HepG2 (cell line): ENCODE measurements at regions not wholly inside any gene's neighbourhood (a gene's known extent, or its start where the extent isn't known, plus 50 kb on each side); places are given as distances from the start of the nearest gene placed in this dataset.

Experiments used
- ATAC-seq: fragments of 200-7000 bp; cut with Tn5 transposase; 3 replicates; pipeline ENCODE4 v1.9.1; 2020; ENCODE audit warnings: mild to moderate bottlenecking, moderate library complexity
- BruUV-seq: library from RNA; stranded (reverse); fragments of 400-500 nt; replicated peaks from 2 replicates; lab custom pipeline; 2021; lab: Mats Ljungman, UMichigan
- CTCF ChIA-PET: fragments of 300-600 bp; formaldehyde crosslinking; extraction: SDS; loops from one replicate; lab custom pipeline; 2021; ENCODE audit warnings: low total read pairs, inconsistent platforms, low intra/inter-chr PET ratio; lab: Yijun Ruan, JAX
- POLR2A ChIA-PET: fragments of 350-600 bp; sonication (Branson Sonifier 250); formaldehyde crosslinking; loops from one replicate; lab custom pipeline; 2020; ENCODE audit warnings: antibody characterized with exemption, inconsistent platforms; lab: Yijun Ruan, JAX
- DNase-seq: peaks from one replicate; pipeline ENCODE4 v3.0.0-alpha.2; 2015; ENCODE audit warnings: low spot score
- FAIRE-seq: peaks from 3 replicates; lab custom pipeline; 2011; peaks lifted over from hg19 to GRCh38; lab: Jason Lieb, UNC
- H2AFZ ChIP-seq: one replicate; pipeline ENCODE4 v1.6.1; 2011; ENCODE audit warnings: low read length, inconsistent platforms
- H3K27ac ChIP-seq: fragments of 300-600 bp; 3 replicates; pipeline ENCODE4 v1.8.0; 2011; ENCODE audit warnings: mixed run types, mild to moderate bottlenecking, mixed read lengths, low read length, inconsistent platforms; ENCODE audit not compliant: insufficient read depth; ENCODE audit errors: extremely low read length
- H3K27me3 ChIP-seq, 2 experiments: fragments of 200-600 bp in 1 of 2; 2 replicates in 1 of 2; 3 replicates in 1 of 2; pipeline versions ENCODE4 v1.6.0 to v1.8.0; 2011; ENCODE audit warnings: low read length in 2 of 2, mild to moderate bottlenecking in 2 of 2, moderate library complexity in 2 of 2, inconsistent platforms in 1 of 2; ENCODE audit not compliant: insufficient read depth in 2 of 2, control insufficient read depth in 1 of 2
- H3K36me3 ChIP-seq, 2 experiments: fragments of 200-600 bp in 1 of 2; replicated peaks in 1 of 2; 2 replicates in 1 of 2; 3 replicates in 1 of 2; pipeline versions ENCODE4 v1.5.1 to v1.8.0; 2011; ENCODE audit warnings: low read length in 2 of 2, inconsistent platforms in 1 of 2; ENCODE audit not compliant: insufficient read depth in 2 of 2, control insufficient read depth in 1 of 2
- H3K4me1 ChIP-seq: 2 replicates; pipeline ENCODE4 v1.5.1; 2012; ENCODE audit warnings: low read length, inconsistent platforms; ENCODE audit not compliant: insufficient read depth
- H3K4me2 ChIP-seq: 2 replicates; pipeline ENCODE4 v1.6.0; 2011; ENCODE audit warnings: low read depth, low read length, inconsistent platforms
- H3K4me3 ChIP-seq, 3 experiments: fragments of 200-600 bp in 1 of 3; sonication (generic), shearing (Covaris generic) in 1 of 3; replicated peaks in 1 of 3; 2 replicates each; pipeline ENCODE4 v1.5.1; 2011 to 2016; ENCODE audit warnings: low read length in 3 of 3, inconsistent platforms in 2 of 3, low read depth in 2 of 3, mild to moderate bottlenecking in 2 of 3, control low read depth in 1 of 3, mixed read lengths in 1 of 3; ENCODE audit not compliant: insufficient read depth in 1 of 3
- H3K79me2 ChIP-seq: one replicate; pipeline ENCODE4 v1.6.1; 2011; ENCODE audit warnings: low read length, inconsistent platforms; ENCODE audit not compliant: insufficient read depth
- H3K9ac ChIP-seq: 2 replicates; pipeline ENCODE4 v1.6.0; 2011; ENCODE audit warnings: mild to moderate bottlenecking, low read depth, low read length, inconsistent platforms; ENCODE audit not compliant: insufficient read depth
- H3K9me3 ChIP-seq: 2 replicates; pipeline ENCODE4 v1.5.1; 2012; ENCODE audit warnings: mild to moderate bottlenecking, low read length
- H4K20me1 ChIP-seq: 2 replicates; pipeline ENCODE4 v1.6.0; 2011; ENCODE audit warnings: inconsistent platforms, mild to moderate bottlenecking, low read length, moderate library complexity; ENCODE audit not compliant: insufficient read depth
- ARNT2 ChIP-seq: sonication (generic); formaldehyde crosslinking; IDR thresholded peaks from 2 replicates; pipeline ENCODE4 v1.8.0; 2022; ENCODE audit warnings: mild to moderate bottlenecking, low read depth, missing genetic modification reagents, moderate library complexity
- CCDC6 ChIP-seq: sonication (generic); formaldehyde crosslinking; IDR thresholded peaks from 2 replicates; pipeline ENCODE4 v1.8.1; 2022; ENCODE audit warnings: mild to moderate bottlenecking, missing genetic modification reagents, moderate library complexity
- IKZF1 ChIP-seq: fragments of 450-650 bp; IDR thresholded peaks from 2 replicates; pipeline ENCODE4 v1.7.1; 2016
- PAX8 ChIP-seq: sonication (generic); formaldehyde crosslinking; IDR thresholded peaks from 2 replicates; pipeline ENCODE4 v1.8.0; 2022; ENCODE audit warnings: mild to moderate bottlenecking, missing genetic modification reagents, borderline replicate concordance
- PHF8 ChIP-seq: sonication (generic); formaldehyde crosslinking; IDR thresholded peaks from 2 replicates; pipeline ENCODE4 v1.5.0; 2020; ENCODE audit warnings: missing genetic modification reagents
- XBP1 ChIP-seq: sonication (generic); formaldehyde crosslinking; IDR thresholded peaks from 2 replicates; pipeline ENCODE4 v1.5.0; 2020; ENCODE audit warnings: missing genetic modification reagents
- ZBTB34 ChIP-seq: sonication (generic); formaldehyde crosslinking; IDR thresholded peaks from 2 replicates; pipeline ENCODE4 v1.8.0; 2022; ENCODE audit warnings: mild to moderate bottlenecking, missing genetic modification reagents
- ZFP90 ChIP-seq: sonication (generic); formaldehyde crosslinking; IDR thresholded peaks from 2 replicates; pipeline ENCODE4 v1.8.0; 2022; ENCODE audit warnings: missing genetic modification reagents, mild to moderate bottlenecking, inconsistent platforms, borderline replicate concordance
- ZNF235 ChIP-seq: sonication (generic); formaldehyde crosslinking; IDR thresholded peaks from 2 replicates; pipeline ENCODE4 v1.8.1; 2023; ENCODE audit warnings: mild to moderate bottlenecking, missing genetic modification reagents, borderline replicate concordance
- ZNF260 ChIP-seq: sonication (generic); formaldehyde crosslinking; IDR thresholded peaks from 2 replicates; pipeline ENCODE4 v1.4.0; 2020; ENCODE audit warnings: missing genetic modification reagents, low read depth, mild to moderate bottlenecking, borderline replicate concordance
- ZNF331 ChIP-seq: sonication (generic); formaldehyde crosslinking; IDR thresholded peaks from 2 replicates; pipeline ENCODE4 v1.4.0; 2020; ENCODE audit warnings: missing genetic modification reagents
- ZNF501 ChIP-seq: sonication (generic); formaldehyde crosslinking; IDR thresholded peaks from 2 replicates; pipeline ENCODE4 v1.5.1; 2020; ENCODE audit warnings: mild to moderate bottlenecking, moderate library complexity, missing genetic modification reagents
- ZNF530 ChIP-seq: sonication (generic); formaldehyde crosslinking; IDR thresholded peaks from 2 replicates; pipeline ENCODE4 v1.5.0; 2020; ENCODE audit warnings: low read depth, mild to moderate bottlenecking, missing genetic modification reagents
- ZNF558 ChIP-seq: sonication (generic); formaldehyde crosslinking; IDR thresholded peaks from 2 replicates; pipeline ENCODE4 v1.9.0; 2022; ENCODE audit warnings: mild to moderate bottlenecking, missing genetic modification reagents, borderline replicate concordance
- ZNF615 ChIP-seq: sonication (generic); formaldehyde crosslinking; IDR thresholded peaks from 2 replicates; pipeline ENCODE4 v1.5.0; 2020; ENCODE audit warnings: mild to moderate bottlenecking, missing genetic modification reagents, borderline replicate concordance
- ZNF75D ChIP-seq: sonication (generic); formaldehyde crosslinking; IDR thresholded peaks from 2 replicates; pipeline ENCODE4 v1.8.1; 2023; ENCODE audit warnings: missing genetic modification reagents, mild to moderate bottlenecking, borderline replicate concordance
- ZNF790 ChIP-seq: sonication (generic); formaldehyde crosslinking; IDR thresholded peaks from 2 replicates; pipeline ENCODE4 v1.8.0; 2022; ENCODE audit warnings: missing genetic modification reagents, mild to moderate bottlenecking, borderline replicate concordance
- ZSCAN30 ChIP-seq: sonication (generic); formaldehyde crosslinking; IDR thresholded peaks from 2 replicates; pipeline ENCODE4 v1.5.0; 2020; ENCODE audit warnings: mild to moderate bottlenecking, missing genetic modification reagents
- WGBS: methylation state at CpG from one replicate; pipeline ENCODE4 v1.1.6; 2017; ENCODE audit warnings: low lambda C conversion rate; 5-methylcytosine and 5-hydroxymethylcytosine counted together
- in situ Hi-C: cut with HindIII; loops from 2 replicates; pipeline ENCODE4 v1.10.0; 2017; ENCODE audit warnings: low pct_unique_long_range_greater_than_20kb; ENCODE audit not compliant: extremely low pct_ligation_motif_present
- intact Hi-C: fragments of 100-400 bp; cut with micrococcal nuclease; formaldehyde crosslinking; loops from one replicate; pipeline ENCODE4 v1.10.0; 2022; ENCODE audit not compliant: unreplicated experiment
- TF ChIP-seq, protein P1 (sequence below): sonication (generic); formaldehyde crosslinking; IDR thresholded peaks from 2 replicates; pipeline ENCODE4 v1.4.0; 2020; ENCODE audit warnings: missing genetic modification reagents
- TF ChIP-seq, protein P2 (sequence below): sonication (generic); formaldehyde crosslinking; IDR thresholded peaks from 2 replicates; pipeline ENCODE4 v1.4.0; 2020; ENCODE audit warnings: missing genetic modification reagents, borderline replicate concordance

GRCh38 chr11:25602149-25602548, 729.8 kb upstream of the ANO3 start (continued):
- TF ChIP-seq ZBTB34 (CRISPR knock-in tag): no peak

GRCh38 chr11:25602959-25603358, 729.0 kb upstream of the ANO3 start:
- CTCF ChIA-PET: no interaction called here
- in situ Hi-C loops: no loop called here
- Histone ChIP-seq H3K4me3 (no peak overlapping the region), H2AFZ (no peak overlapping the region), H3K36me3 (no peaks in the 10 kb centered on the region), H3K9me3 (peaks cover 29% of the 10 kb centered on the region), H3K4me1 (no peaks in the 10 kb centered on the region), H3K27me3 (no peaks in the 10 kb centered on the region), H4K20me1 (no peaks in the 10 kb centered on the region), H3K9ac (no peak overlapping the region), H3K4me2 (no peak overlapping the region)
- ATAC-seq: no peak
- no peak for FAIRE-seq
- intact Hi-C loops: no loop called here
- POLR2A ChIA-PET: no interaction called here
- 61% methylated on average over 2 of the region's 2 CpGs for WGBS
- BruUV-seq: no TSS peak
- TF ChIP-seq ZNF75D (CRISPR knock-in tag): no peak
- TF ChIP-seq PAX8 (CRISPR knock-in tag): no peak
- TF ChIP-seq ZNF558: no peak
- no peak for TF ChIP-seq ZNF331 (CRISPR knock-in tag)
- no peak for TF ChIP-seq ZNF615
- no peak for TF ChIP-seq IKZF1
- TF ChIP-seq ZNF501 (CRISPR knock-in tag): no peak
- TF ChIP-seq ZNF235 (CRISPR knock-in tag): no peak
- no peak for TF ChIP-seq CCDC6 (CRISPR knock-in tag)
- no peak for TF ChIP-seq XBP1
- TF ChIP-seq ZNF790: no peak
- no peak for TF ChIP-seq PHF8
- TF ChIP-seq, protein P1, sequence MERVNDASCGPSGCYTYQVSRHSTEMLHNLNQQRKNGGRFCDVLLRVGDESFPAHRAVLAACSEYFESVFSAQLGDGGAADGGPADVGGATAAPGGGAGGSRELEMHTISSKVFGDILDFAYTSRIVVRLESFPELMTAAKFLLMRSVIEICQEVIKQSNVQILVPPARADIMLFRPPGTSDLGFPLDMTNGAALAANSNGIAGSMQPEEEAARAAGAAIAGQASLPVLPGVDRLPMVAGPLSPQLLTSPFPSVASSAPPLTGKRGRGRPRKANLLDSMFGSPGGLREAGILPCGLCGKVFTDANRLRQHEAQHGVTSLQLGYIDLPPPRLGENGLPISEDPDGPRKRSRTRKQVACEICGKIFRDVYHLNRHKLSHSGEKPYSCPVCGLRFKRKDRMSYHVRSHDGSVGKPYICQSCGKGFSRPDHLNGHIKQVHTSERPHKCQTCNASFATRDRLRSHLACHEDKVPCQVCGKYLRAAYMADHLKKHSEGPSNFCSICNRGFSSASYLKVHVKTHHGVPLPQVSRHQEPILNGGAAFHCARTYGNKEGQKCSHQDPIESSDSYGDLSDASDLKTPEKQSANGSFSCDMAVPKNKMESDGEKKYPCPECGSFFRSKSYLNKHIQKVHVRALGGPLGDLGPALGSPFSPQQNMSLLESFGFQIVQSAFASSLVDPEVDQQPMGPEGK (CRISPR knock-in tag): no peak
- TF ChIP-seq, protein P2, sequence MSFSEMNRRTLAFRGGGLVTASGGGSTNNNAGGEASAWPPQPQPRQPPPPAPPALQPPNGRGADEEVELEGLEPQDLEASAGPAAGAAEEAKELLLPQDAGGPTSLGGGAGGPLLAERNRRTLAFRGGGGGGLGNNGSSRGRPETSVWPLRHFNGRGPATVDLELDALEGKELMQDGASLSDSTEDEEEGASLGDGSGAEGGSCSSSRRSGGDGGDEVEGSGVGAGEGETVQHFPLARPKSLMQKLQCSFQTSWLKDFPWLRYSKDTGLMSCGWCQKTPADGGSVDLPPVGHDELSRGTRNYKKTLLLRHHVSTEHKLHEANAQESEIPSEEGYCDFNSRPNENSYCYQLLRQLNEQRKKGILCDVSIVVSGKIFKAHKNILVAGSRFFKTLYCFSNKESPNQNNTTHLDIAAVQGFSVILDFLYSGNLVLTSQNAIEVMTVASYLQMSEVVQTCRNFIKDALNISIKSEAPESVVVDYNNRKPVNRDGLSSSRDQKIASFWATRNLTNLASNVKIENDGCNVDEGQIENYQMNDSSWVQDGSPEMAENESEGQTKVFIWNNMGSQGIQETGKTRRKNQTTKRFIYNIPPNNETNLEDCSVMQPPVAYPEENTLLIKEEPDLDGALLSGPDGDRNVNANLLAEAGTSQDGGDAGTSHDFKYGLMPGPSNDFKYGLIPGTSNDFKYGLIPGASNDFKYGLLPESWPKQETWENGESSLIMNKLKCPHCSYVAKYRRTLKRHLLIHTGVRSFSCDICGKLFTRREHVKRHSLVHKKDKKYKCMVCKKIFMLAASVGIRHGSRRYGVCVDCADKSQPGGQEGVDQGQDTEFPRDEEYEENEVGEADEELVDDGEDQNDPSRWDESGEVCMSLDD (CRISPR knock-in tag): no peak
- no peak for TF ChIP-seq ARNT2 (CRISPR knock-in tag)
- no peak for TF ChIP-seq ZNF530 (CRISPR knock-in tag)
- TF ChIP-seq ZFP90 (CRISPR knock-in tag): no peak
- TF ChIP-seq ZSCAN30 (CRISPR knock-in tag): no peak
- no peak for TF ChIP-seq ZNF260 (CRISPR knock-in tag)
- TF ChIP-seq, all 625 proteins: peak for 0
- DNase-seq: no peak
- H3K27ac ChIP-seq: no peak overlapping the region
- H3K79me2 ChIP-seq: no peaks in the 10 kb centered on the region
